ENCODE measurements at regions not wholly inside any gene's neighbourhood (a gene's known extent, or its start where the extent isn't known, plus 50 kb on each side); places are given as distances from the start of the nearest gene placed in this dataset.

- Histone ChIP-seq H3K4me3 (no peak overlapping the region), H3K36me3 (replicated peaks in 1 of 2) (no peaks in the 10 kb centered on the region), H3K27me3 (no peaks in the 10 kb centered on the region), H3K9me3 (replicated peaks in 1 of 3) (no peaks in the 10 kb centered on the region), H3K27ac (no peak overlapping the region), H3K4me1 (replicated peaks in 1 of 2) (no peaks in the 10 kb centered on the region)
- WGBS, 4 donors: 54 to 68% (median 61%) methylated on average over 2 of the region's 2 CpGs
- intact Hi-C loops (cut with DNase I): no loop called here
- DNase-seq: no peak
- TF ChIP-seq POLR2A (IDR thresholded peaks at IDR 0.05): no peak
- no peak for TF ChIP-seq CTCF (IDR thresholded peaks at IDR 0.05)
Measured at GRCh38 chr6:74851596-74851995, 354.3 kb downstream of the COL12A1 start.

DNA sequence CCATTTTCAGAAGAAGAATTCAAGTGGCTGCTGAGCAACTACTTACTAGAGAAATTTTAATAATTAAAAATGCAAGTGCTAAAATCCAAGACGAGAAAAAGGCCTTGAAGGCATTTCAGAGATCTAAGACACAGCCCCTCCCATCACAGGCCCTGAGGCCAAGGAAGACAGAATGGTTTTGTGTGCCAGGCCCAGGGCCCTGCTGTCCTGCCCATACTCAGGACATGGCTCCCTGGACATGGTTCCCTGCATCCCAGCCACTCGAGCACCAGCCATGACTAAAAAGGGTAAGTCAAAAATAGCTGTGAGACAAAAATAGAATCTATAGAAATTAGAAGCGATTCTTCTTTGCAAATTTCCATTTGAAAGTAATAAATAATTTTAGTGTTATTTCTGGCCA is 364.9 kb downstream of the COL12A1 start:
- Histone ChIP-seq H3K9me3 (replicated peaks in 1 of 3) (no peaks in the 10 kb centered on the region), H3K27me3 (no peaks in the 10 kb centered on the region), H3K4me3 (no peak overlapping the region), H3K4me1 (replicated peaks in 1 of 2) (no peaks in the 10 kb centered on the region), H3K27ac (no peak overlapping the region), H3K36me3 (replicated peaks in 1 of 2) (no peaks in the 10 kb centered on the region)
- intact Hi-C loops (cut with DNase I): no loop called here
- 69 to 77% (median 72%) methylated on average over 3 of the region's 3 CpGs for WGBS, 4 donors
- no peak for TF ChIP-seq CTCF (IDR thresholded peaks at IDR 0.05)
- no peak for TF ChIP-seq POLR2A (IDR thresholded peaks at IDR 0.05)
- DNase-seq: no peak

- 26 to 48% (median 34%) methylated on average over 1 of the region's 1 CpG for WGBS, 4 donors
- H3K27ac ChIP-seq: no peak overlapping the region
Measured at GRCh38 chr6:74834967-74835366, 370.9 kb downstream of the COL12A1 start.

DNA sequence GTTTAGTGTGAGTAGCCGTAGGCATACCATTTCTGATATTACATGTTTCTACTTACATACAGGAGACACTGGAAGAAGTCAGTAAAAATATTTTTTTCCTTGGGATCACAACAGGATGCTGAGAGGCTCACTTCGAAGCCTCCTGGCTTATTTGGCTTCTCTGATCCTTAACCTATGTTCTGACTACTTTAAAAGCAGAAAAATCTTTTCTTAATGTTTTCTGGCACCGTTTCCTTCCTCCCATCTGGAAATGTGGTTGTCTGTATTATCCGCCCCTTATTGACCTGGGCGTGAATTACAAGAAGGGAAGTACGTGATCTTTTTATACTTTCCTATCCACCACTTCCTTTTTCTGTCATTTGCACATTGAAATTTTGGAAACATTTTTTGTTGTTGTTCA is 379.6 kb downstream of the COL12A1 start:
- intact Hi-C loops (cut with DNase I): no loop called here
- Histone ChIP-seq H3K27ac (no peak overlapping the region), H3K27me3 (no peaks in the 10 kb centered on the region), H3K9me3 (replicated peaks in 1 of 3) (no peaks in the 10 kb centered on the region), H3K36me3 (replicated peaks in 1 of 2) (no peaks in the 10 kb centered on the region), H3K4me3 (no peak overlapping the region), H3K4me1 (replicated peaks in 1 of 2) (no peaks in the 10 kb centered on the region)
- 41 to 53% (median 44%) methylated on average over 6 of the region's 6 CpGs for WGBS, 4 donors
- TF ChIP-seq CTCF (IDR thresholded peaks at IDR 0.05) (no peak), POLR2A (IDR thresholded peaks at IDR 0.05) (no peak)
- DNase-seq: no peak

More at GRCh38 chr6:74834967-74835366, 370.9 kb downstream of the COL12A1 start:
- Histone ChIP-seq H3K4me1 (replicated peaks in 1 of 2) (no peaks in the 10 kb centered on the region), H3K4me3 (no peak overlapping the region), H3K36me3 (replicated peaks in 1 of 2) (no peaks in the 10 kb centered on the region), H3K9me3 (replicated peaks in 1 of 3) (no peaks in the 10 kb centered on the region), H3K27me3 (no peaks in the 10 kb centered on the region)
- intact Hi-C loops (cut with DNase I): no loop called here
- DNase-seq: no peak
- TF ChIP-seq CTCF (IDR thresholded peaks at IDR 0.05) (no peak), POLR2A (IDR thresholded peaks at IDR 0.05) (no peak)
